DOHH2 (cell line): ENCODE measurements at regions not wholly inside any gene's neighbourhood (a gene's known extent, or its start where the extent isn't known, plus 50 kb on each side); places are given as distances from the start of the nearest gene placed in this dataset.

Experiments
- H3F3A ChIP-seq: fragments of 200-600 bp; sonication (generic), shearing (Covaris generic); 2 replicates; pipeline ENCODE4 v1.6.0; 2016; ENCODE audit warnings: antibody characterized with exemption, mild to moderate bottlenecking; ENCODE audit not compliant: control insufficient read depth, insufficient read depth
- H3K27ac ChIP-seq: fragments of 200-600 bp; sonication (generic); 2 replicates; pipeline ENCODE4 v1.5.1; 2014; ENCODE audit warnings: low read depth, mild to moderate bottlenecking, low read length, moderate library complexity
- H3K27me3 ChIP-seq: fragments of 200-600 bp; sonication (generic); 2 replicates; pipeline ENCODE4 v1.6.1; 2014; ENCODE audit warnings: mild to moderate bottlenecking, low read length, mixed read lengths; ENCODE audit not compliant: control insufficient read depth
- H3K36me3 ChIP-seq: fragments of 200-600 bp; sonication (generic); 2 replicates; pipeline ENCODE4 v1.6.1; 2014; ENCODE audit warnings: mild to moderate bottlenecking, low read length, moderate library complexity, mixed read lengths; ENCODE audit not compliant: control insufficient read depth
- H3K4me1 ChIP-seq: fragments of 200-600 bp; sonication (generic); 2 replicates; pipeline ENCODE4 v1.6.1; 2014; ENCODE audit warnings: mild to moderate bottlenecking, low read length, mixed read lengths; ENCODE audit not compliant: control insufficient read depth
- H3K4me2 ChIP-seq: fragments of 200-600 bp; sonication (generic); 2 replicates; pipeline ENCODE4 v1.6.0; 2014; ENCODE audit warnings: mild to moderate bottlenecking, low read length, moderate library complexity
- H3K4me3 ChIP-seq: fragments of 200-600 bp; sonication (generic); 2 replicates; pipeline ENCODE4 v1.5.1; 2014; ENCODE audit warnings: mild to moderate bottlenecking, low read length, mixed read lengths
- H3K79me2 ChIP-seq: fragments of 200-600 bp; sonication (generic); 2 replicates; pipeline ENCODE4 v1.6.1; 2014; ENCODE audit warnings: mild to moderate bottlenecking, low read length, mixed read lengths; ENCODE audit not compliant: control insufficient read depth
- H3K9me2 ChIP-seq: fragments of 200-600 bp; sonication (generic); replicated peaks from 2 replicates; pipeline ENCODE4 v1.6.1; 2014; ENCODE audit warnings: mild to moderate bottlenecking, low read length, mixed read lengths; ENCODE audit not compliant: control insufficient read depth
- H3K9me3 ChIP-seq: fragments of 200-600 bp; sonication (generic); 2 replicates; pipeline ENCODE4 v1.6.1; 2014; ENCODE audit warnings: antibody characterized with exemption, low read length, mixed read lengths; ENCODE audit not compliant: control insufficient read depth, insufficient read depth
- H4K20me1 ChIP-seq: fragments of 200-600 bp; sonication (generic); 2 replicates; pipeline ENCODE4 v1.6.0; 2014; ENCODE audit warnings: low read depth, mild to moderate bottlenecking, antibody characterized with exemption, low read length, moderate library complexity; ENCODE audit not compliant: control insufficient read depth, insufficient read depth
- EZH2phosphoT487 ChIP-seq: fragments of 200-600 bp; sonication (generic); IDR thresholded peaks from 2 replicates; pipeline ENCODE4 v1.6.1; 2017; ENCODE audit warnings: borderline replicate concordance, mild to moderate bottlenecking, antibody characterized with exemption, low read length, moderate library complexity, mixed read lengths
- TF ChIP-seq, protein P1 (sequence below): fragments of 200-600 bp; sonication (generic); IDR thresholded peaks from one replicate; pipeline ENCODE4 v1.5.1; 2014; ENCODE audit warnings: antibody characterized with exemption, mild to moderate bottlenecking, low read depth, low read length; ENCODE audit not compliant: poor library complexity, severe bottlenecking

GRCh38 chr10:83835945-83836745, 303.2 kb upstream of the GHITM start:
- H3K27me3 ChIP-seq: no peaks in the 10 kb centered on the region
- TF ChIP-seq EZH2phosphoT487: no peak
- TF ChIP-seq, protein P1, sequence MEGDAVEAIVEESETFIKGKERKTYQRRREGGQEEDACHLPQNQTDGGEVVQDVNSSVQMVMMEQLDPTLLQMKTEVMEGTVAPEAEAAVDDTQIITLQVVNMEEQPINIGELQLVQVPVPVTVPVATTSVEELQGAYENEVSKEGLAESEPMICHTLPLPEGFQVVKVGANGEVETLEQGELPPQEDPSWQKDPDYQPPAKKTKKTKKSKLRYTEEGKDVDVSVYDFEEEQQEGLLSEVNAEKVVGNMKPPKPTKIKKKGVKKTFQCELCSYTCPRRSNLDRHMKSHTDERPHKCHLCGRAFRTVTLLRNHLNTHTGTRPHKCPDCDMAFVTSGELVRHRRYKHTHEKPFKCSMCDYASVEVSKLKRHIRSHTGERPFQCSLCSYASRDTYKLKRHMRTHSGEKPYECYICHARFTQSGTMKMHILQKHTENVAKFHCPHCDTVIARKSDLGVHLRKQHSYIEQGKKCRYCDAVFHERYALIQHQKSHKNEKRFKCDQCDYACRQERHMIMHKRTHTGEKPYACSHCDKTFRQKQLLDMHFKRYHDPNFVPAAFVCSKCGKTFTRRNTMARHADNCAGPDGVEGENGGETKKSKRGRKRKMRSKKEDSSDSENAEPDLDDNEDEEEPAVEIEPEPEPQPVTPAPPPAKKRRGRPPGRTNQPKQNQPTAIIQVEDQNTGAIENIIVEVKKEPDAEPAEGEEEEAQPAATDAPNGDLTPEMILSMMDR: no peak
- H3K36me3 ChIP-seq: no peaks in the 10 kb centered on the region
- no peak overlapping the region for H3K4me3 ChIP-seq
- H3K9me2 ChIP-seq: no peaks in the 10 kb centered on the region
- H3K79me2 ChIP-seq: no peaks in the 10 kb centered on the region
- H3K4me1 ChIP-seq: no peaks in the 10 kb centered on the region
- no peak overlapping the region for H3K4me2 ChIP-seq
- no peaks in the 10 kb centered on the region for H3K9me3 ChIP-seq
- no peak overlapping the region for H3K27ac ChIP-seq
- no peaks in the 10 kb centered on the region for H3F3A ChIP-seq
- no peaks in the 10 kb centered on the region for H4K20me1 ChIP-seq

GRCh38 chr10:83848677-83849076, 290.6 kb upstream of the GHITM start:
- H3K4me2 ChIP-seq: no peak overlapping the region
- H3K27ac ChIP-seq: no peak overlapping the region
- no peaks in the 10 kb centered on the region for H3K79me2 ChIP-seq
- no peaks in the 10 kb centered on the region for H3F3A ChIP-seq
- no peaks in the 10 kb centered on the region for H3K9me2 ChIP-seq
- H3K27me3 ChIP-seq: no peaks in the 10 kb centered on the region
- no peaks in the 10 kb centered on the region for H3K9me3 ChIP-seq
- no peaks in the 10 kb centered on the region for H3K36me3 ChIP-seq
- no peak overlapping the region for H3K4me3 ChIP-seq
- no peaks in the 10 kb centered on the region for H4K20me1 ChIP-seq
- H3K4me1 ChIP-seq: no peaks in the 10 kb centered on the region
- TF ChIP-seq EZH2phosphoT487: no peak
- TF ChIP-seq, protein P1: no peak

- H3K4me3 ChIP-seq: no peak overlapping the region
- H3K4me2 ChIP-seq: no peak overlapping the region
- no peaks in the 10 kb centered on the region for H3K79me2 ChIP-seq
- H3K27ac ChIP-seq: no peak overlapping the region
- TF ChIP-seq, protein P1: no peak
- TF ChIP-seq EZH2phosphoT487: no peak
- H3K4me1 ChIP-seq: no peaks in the 10 kb centered on the region
- H3F3A ChIP-seq: no peaks in the 10 kb centered on the region
- H3K9me2 ChIP-seq: no peaks in the 10 kb centered on the region
- H3K9me3 ChIP-seq: no peaks in the 10 kb centered on the region
- no peaks in the 10 kb centered on the region for H3K27me3 ChIP-seq
- H3K36me3 ChIP-seq: no peaks in the 10 kb centered on the region
- no peaks in the 10 kb centered on the region for H4K20me1 ChIP-seq
Observed at GRCh38 chr10:83849150-83849549, 290.2 kb upstream of the GHITM start.
